ENCODE measurements at regions not wholly inside any gene's neighbourhood (a gene's known extent, or its start where the extent isn't known, plus 50 kb on each side); places are given as distances from the start of the nearest gene placed in this dataset.

DNA sequence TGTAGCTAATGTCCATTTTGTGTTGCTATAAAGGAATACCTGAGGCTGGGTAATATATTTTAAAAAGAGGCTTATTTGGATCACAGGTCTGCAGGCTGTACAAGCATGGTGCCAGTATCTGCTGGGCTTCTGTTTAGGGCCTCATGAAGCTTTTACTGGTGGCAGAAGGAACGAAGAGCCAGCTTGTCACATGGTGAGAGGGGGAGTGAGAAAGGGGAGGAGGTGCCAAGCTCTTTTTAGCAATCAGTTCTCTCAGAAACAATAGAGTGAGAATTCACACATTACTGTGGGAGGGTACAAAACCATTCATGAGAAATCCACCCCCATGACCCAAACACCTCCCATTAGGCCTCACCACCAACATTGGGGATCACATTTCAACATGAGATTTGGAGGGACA lies 340.9 kb downstream of the RASEF start:
- Histone ChIP-seq H3K27me3 (ENCODE audit: control insufficient read depth, insufficient read depth, low read length) (no peaks in the 10 kb centered on the region), H3K4me3 (ENCODE audit: low read length) (no peak overlapping the region), H3K27ac (ENCODE audit: low read depth, low read length) (no peak overlapping the region), H3K36me3 (ENCODE audit: control insufficient read depth, insufficient read depth, low read length) (no peaks in the 10 kb centered on the region), H3K9ac (ENCODE audit: low read length) (no peak overlapping the region), H3K4me1 (ENCODE audit: control insufficient read depth, insufficient read depth, low read length) (no peaks in the 10 kb centered on the region)

DNA sequence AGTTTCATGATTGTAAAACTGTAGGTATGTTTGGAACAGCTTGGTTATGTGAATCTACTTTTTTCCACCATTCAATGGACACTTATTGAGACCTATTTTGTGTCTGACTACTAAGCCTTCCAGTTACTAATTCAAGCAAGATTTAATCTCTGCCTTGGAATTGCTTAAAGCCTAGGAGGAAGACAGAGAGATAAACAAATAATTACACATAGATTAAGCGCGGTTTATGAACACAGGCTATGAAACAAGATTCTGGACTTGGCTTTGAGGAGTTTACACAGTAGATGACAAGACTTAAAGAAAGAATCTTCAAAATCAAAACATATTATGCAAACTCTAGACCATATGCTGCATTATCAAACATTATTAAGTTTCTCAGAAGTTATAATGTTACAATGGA lies 340.4 kb downstream of the RASEF start:
- Histone ChIP-seq H3K27ac (ENCODE audit: low read depth, low read length) (no peak overlapping the region), H3K4me1 (ENCODE audit: control insufficient read depth, insufficient read depth, low read length) (no peaks in the 10 kb centered on the region), H3K9ac (ENCODE audit: low read length) (no peak overlapping the region), H3K4me3 (ENCODE audit: low read length) (no peak overlapping the region), H3K36me3 (ENCODE audit: control insufficient read depth, insufficient read depth, low read length) (no peaks in the 10 kb centered on the region), H3K27me3 (ENCODE audit: control insufficient read depth, insufficient read depth, low read length) (no peaks in the 10 kb centered on the region)

DNA sequence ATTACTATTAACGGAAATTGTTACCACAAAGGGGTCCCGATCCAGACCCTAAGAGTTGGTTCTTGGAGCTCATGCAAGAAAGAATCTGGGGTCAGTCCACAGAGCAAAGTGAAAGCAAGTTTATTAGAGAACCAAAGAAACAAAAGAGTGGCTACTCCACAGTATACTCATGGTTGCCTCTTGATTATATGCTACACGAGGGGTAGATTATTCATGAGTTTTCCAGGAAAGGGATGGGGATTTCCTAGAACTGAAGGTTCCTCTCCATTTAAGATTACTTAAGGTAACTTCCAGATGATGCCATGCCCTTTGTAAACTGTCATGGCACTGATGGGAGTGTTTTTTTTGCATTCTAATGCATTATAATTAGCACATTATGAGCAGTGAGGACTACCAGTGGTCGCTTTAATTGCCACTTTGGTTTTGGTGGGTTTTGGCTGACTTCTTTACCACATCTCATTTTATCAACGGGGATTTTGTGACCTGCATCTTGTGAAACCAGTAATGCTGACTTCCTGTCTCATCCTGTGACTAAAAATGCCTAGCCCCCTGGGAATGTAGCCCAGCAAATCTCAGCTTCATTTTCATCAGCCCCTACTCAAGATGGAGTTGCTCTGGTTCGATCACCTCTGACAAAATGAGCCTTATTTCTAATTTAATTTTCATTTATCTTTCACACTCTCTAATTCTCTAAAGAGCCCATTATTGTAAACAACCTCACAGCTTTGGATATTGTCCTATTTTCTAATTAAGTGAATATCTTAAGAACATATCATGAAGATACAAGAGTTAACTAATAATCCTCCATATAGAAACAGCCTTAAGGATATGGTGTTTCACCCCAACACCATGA lies 336.3 kb downstream of the RASEF start:
- Histone ChIP-seq H3K4me3 (ENCODE audit: low read length) (no peak overlapping the region), H3K9ac (ENCODE audit: low read length) (no peak overlapping the region), H3K27me3 (ENCODE audit: control insufficient read depth, insufficient read depth, low read length) (no peaks in the 10 kb centered on the region), H3K27ac (ENCODE audit: low read depth, low read length) (no peak overlapping the region), H3K4me1 (ENCODE audit: control insufficient read depth, insufficient read depth, low read length) (no peaks in the 10 kb centered on the region), H3K36me3 (ENCODE audit: control insufficient read depth, insufficient read depth, low read length) (no peaks in the 10 kb centered on the region)

DNA sequence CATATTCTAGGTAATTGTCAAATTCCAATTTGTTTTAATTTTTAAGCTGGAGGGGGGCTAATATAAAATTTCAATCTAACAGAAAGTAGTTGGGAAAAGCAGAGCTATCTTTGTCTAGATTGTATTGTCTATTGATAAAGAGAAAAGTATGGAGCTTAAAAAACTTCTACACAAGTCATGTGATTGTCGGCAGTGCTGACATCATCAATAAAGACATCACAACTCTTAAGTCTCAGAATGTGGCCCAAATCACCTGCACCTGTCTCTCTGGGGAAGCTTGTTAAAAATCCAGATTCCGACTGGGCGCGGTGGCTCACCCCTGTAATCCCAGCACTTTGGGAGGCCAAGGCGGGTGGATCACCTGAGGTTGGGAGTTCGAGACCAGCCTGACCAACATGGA lies 333.8 kb downstream of the RASEF start:
- Histone ChIP-seq H3K36me3 (ENCODE audit: control insufficient read depth, insufficient read depth, low read length) (no peaks in the 10 kb centered on the region), H3K9ac (ENCODE audit: low read length) (no peak overlapping the region), H3K4me3 (ENCODE audit: low read length) (no peak overlapping the region), H3K4me1 (ENCODE audit: control insufficient read depth, insufficient read depth, low read length) (no peaks in the 10 kb centered on the region), H3K27me3 (ENCODE audit: control insufficient read depth, insufficient read depth, low read length) (no peaks in the 10 kb centered on the region), H3K27ac (ENCODE audit: low read depth, low read length) (no peak overlapping the region)

DNA sequence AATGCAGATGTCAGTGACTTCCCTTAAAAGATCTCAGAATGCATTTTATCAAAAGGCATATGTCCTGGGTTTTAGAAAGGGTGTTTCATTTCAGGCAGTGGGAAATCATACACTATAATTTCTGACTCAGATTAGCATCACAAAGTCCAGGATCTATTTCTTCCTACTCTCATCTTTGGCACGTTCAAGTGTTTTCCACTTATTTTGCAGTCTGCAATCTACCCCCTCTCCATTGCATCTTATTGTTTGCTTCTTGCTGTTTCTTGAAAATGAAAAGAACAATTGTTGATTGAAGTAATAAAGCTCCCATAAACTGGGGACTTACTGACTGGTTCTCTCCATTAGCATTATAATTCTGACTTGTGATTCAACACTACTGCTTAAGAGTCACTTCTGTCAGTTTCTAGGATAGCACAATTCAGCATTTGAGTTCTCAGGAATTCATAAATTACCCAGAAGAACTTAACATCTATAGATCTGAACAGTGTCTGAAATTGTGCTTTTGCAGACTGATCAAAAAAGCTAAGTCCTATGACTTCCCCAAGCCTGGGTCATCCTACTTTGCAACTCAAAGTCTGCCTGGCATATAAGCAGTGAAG lies 332.9 kb downstream of the RASEF start:
- no peaks in the 10 kb centered on the region for H3K4me1 ChIP-seq (ENCODE audit: control insufficient read depth, insufficient read depth, low read length)
- no peaks in the 10 kb centered on the region for H3K36me3 ChIP-seq (ENCODE audit: control insufficient read depth, insufficient read depth, low read length)
- H3K27me3 ChIP-seq (ENCODE audit: control insufficient read depth, insufficient read depth, low read length): no peaks in the 10 kb centered on the region
- no peak overlapping the region for H3K4me3 ChIP-seq (ENCODE audit: low read length)
- H3K27ac ChIP-seq (ENCODE audit: low read depth, low read length): no peak overlapping the region
- no peak overlapping the region for H3K9ac ChIP-seq (ENCODE audit: low read length)

DNA sequence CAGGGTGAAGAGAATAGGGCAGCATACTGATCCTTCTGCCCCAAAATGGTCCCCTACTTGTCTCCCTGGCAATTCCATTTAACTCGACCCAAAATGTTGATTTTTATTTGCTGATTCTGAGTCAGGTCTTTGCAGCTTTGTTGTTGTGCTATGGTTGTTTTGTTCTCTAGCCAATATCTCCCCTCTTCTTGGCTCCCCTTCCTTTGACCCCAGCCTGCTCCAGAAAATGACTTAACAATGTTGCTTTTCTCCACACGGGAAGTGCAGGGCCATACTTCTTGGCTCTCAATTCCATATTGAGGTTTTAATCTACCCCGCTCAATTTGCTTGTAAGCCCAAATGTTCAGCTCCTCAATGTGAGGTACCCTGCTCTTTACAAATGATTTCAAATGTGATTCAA lies 330.0 kb downstream of the RASEF start:
- no peaks in the 10 kb centered on the region for H3K27me3 ChIP-seq (ENCODE audit: control insufficient read depth, insufficient read depth, low read length)
- H3K4me1 ChIP-seq (ENCODE audit: control insufficient read depth, insufficient read depth, low read length): no peaks in the 10 kb centered on the region
- no peaks in the 10 kb centered on the region for H3K36me3 ChIP-seq (ENCODE audit: control insufficient read depth, insufficient read depth, low read length)
- H3K4me3 ChIP-seq (ENCODE audit: low read length): no peak overlapping the region
- H3K9ac ChIP-seq (ENCODE audit: low read length): no peak overlapping the region
- no peak overlapping the region for H3K27ac ChIP-seq (ENCODE audit: low read depth, low read length)

DNA sequence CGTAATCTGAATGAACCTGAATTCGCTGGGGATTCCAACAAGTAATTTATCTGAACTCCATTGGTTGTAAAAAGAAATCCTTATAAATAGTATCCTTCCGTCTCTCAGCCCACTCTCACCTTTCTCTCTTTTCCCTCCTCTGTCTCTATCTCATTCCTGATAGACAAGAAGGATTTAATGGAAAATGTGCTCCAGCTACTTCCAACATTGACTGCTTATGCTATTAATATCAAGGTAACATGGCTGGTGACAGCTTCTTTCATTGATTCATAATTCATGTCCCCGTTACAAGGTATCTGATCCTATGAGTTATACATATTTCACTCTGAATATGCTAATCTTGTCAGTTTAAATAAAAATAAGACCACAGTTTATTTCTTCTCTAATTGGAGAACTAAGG lies 326.8 kb downstream of the RASEF start:
- no peaks in the 10 kb centered on the region for H3K27me3 ChIP-seq (ENCODE audit: control insufficient read depth, insufficient read depth, low read length)
- H3K4me3 ChIP-seq (ENCODE audit: low read length): no peak overlapping the region
- no peaks in the 10 kb centered on the region for H3K4me1 ChIP-seq (ENCODE audit: control insufficient read depth, insufficient read depth, low read length)
- no peak overlapping the region for H3K27ac ChIP-seq (ENCODE audit: low read depth, low read length)
- H3K9ac ChIP-seq (ENCODE audit: low read length): no peak overlapping the region
- no peaks in the 10 kb centered on the region for H3K36me3 ChIP-seq (ENCODE audit: control insufficient read depth, insufficient read depth, low read length)

DNA sequence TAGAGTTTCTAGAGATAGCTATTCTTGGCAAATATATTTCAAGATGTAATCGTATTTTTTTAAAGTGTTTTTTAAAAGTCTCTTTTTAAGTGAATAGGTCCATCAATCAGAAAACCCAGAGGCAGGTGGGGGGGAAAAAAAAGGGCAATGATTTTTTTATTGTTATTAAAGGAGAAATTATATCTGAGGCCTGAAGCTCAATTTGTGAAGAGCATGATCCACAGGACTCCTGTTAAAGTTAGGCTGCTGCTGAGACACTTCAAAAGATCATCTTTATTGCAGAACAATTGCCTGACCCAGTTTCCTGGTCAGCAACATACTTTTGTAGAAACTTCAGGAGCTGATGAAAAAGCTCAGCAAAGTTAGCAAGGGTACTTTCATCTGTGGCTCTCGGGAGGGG lies 326.2 kb downstream of the RASEF start:
- H3K27ac ChIP-seq (ENCODE audit: low read depth, low read length): no peak overlapping the region
- H3K36me3 ChIP-seq (ENCODE audit: control insufficient read depth, insufficient read depth, low read length): no peaks in the 10 kb centered on the region
- H3K27me3 ChIP-seq (ENCODE audit: control insufficient read depth, insufficient read depth, low read length): no peaks in the 10 kb centered on the region
- no peak overlapping the region for H3K4me3 ChIP-seq (ENCODE audit: low read length)
- no peaks in the 10 kb centered on the region for H3K4me1 ChIP-seq (ENCODE audit: control insufficient read depth, insufficient read depth, low read length)
- no peak overlapping the region for H3K9ac ChIP-seq (ENCODE audit: low read length)

DNA sequence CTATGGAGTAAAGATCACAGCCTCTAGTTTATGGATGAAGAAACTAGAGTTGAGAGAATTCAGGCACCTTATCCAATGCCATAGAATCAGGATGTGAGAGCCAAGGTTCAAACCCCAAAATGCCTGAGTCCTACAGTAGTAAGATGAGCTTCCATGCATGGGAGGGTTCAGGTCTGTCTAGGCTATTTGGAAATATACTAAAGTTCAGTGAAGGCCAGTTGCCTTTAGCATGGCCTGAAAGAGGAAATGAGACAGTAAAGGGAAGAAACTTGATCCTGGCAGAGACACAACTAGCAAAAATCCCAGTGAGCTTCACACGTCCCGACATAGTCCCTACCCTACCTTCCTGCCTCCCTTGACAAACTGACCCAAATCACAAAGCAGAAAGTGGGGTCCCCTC lies 317.0 kb downstream of the RASEF start:
- no peaks in the 10 kb centered on the region for H3K36me3 ChIP-seq (ENCODE audit: control insufficient read depth, insufficient read depth, low read length)
- no peaks in the 10 kb centered on the region for H3K27me3 ChIP-seq (ENCODE audit: control insufficient read depth, insufficient read depth, low read length)
- no peak overlapping the region for H3K27ac ChIP-seq (ENCODE audit: low read depth, low read length)
- no peak overlapping the region for H3K9ac ChIP-seq (ENCODE audit: low read length)
- no peak overlapping the region for H3K4me3 ChIP-seq (ENCODE audit: low read length)
- H3K4me1 ChIP-seq (ENCODE audit: control insufficient read depth, insufficient read depth, low read length): no peaks in the 10 kb centered on the region

DNA sequence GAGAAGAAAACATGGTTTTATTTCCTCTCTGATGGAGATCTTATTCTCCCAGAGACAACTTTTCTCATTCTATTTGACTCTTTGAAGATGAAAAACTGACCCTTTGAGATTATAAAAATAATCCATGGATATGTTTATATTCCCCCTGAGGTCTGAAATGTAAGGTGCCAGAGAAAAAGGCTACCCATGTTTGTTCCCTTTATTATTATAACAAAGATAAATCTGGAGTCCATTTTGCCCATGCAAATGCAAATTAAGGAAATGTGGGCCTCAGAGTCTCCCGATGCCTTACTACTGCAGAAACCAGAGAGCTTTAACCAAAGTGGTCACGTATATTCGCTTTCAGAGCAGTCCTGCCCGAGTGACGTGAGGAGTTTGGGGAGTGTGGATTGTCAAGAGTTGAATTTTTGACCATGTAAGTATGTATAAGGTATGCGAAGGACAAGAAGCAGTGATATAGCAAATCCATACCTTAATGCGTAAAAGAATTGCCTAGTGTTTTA lies 312.5 kb downstream of the RASEF start:
- Histone ChIP-seq H3K36me3 (ENCODE audit: control insufficient read depth, insufficient read depth, low read length) (no peaks in the 10 kb centered on the region), H3K9ac (ENCODE audit: low read length) (no peak overlapping the region), H3K27ac (ENCODE audit: low read depth, low read length) (no peak overlapping the region), H3K27me3 (ENCODE audit: control insufficient read depth, insufficient read depth, low read length) (no peaks in the 10 kb centered on the region), H3K4me1 (ENCODE audit: control insufficient read depth, insufficient read depth, low read length) (no peaks in the 10 kb centered on the region), H3K4me3 (ENCODE audit: low read length) (no peak overlapping the region)

DNA sequence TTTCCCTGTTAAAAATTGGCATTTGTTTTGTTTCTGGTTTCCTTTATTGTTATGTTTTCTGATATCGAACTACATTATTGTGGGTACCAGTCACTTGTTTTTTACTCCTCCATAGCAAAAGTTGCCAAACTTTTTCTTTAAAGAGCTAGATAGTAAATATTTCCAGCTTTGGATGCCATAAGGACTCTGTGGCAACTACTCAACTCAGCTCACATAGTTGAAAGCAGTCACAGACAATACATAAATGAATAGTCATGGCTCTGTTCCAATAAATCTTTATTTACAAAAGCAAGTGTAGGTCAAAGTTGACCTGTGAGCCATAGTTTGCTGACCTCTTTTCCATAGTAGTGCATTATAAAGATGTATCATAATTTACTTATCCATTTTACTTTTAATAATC lies 305.0 kb downstream of the RASEF start:
- no peak overlapping the region for H3K9ac ChIP-seq (ENCODE audit: low read length)
- no peak overlapping the region for H3K27ac ChIP-seq (ENCODE audit: low read depth, low read length)

DNA sequence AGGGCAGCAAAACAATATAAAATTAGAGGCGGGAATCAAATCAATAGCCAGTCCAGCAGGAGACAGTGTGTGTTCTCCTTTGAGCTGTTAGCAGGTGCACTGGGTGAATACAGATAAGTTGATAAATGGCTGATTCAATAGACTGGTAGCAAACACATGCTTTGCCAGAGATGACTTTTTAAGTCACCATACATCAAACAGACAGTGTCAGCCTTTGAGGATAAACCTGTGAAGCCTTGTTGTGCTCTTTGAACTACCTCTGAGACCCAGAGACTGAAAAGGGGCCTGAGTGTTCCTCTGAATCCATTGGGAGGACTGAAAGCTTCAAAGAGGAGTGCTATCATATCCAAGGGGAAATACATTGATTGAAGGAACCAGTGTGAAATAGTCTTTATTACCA lies 301.9 kb downstream of the RASEF start:
- no peak overlapping the region for H3K4me3 ChIP-seq (ENCODE audit: low read length)
- no peak overlapping the region for H3K27ac ChIP-seq (ENCODE audit: low read depth, low read length)
- H3K27me3 ChIP-seq (ENCODE audit: control insufficient read depth, insufficient read depth, low read length): no peaks in the 10 kb centered on the region

More for the DNA sequence above, 305.0 kb downstream of the RASEF start:
- Histone ChIP-seq H3K4me1 (ENCODE audit: control insufficient read depth, insufficient read depth, low read length) (no peaks in the 10 kb centered on the region), H3K36me3 (ENCODE audit: control insufficient read depth, insufficient read depth, low read length) (no peaks in the 10 kb centered on the region), H3K4me3 (ENCODE audit: low read length) (no peak overlapping the region), H3K27me3 (ENCODE audit: control insufficient read depth, insufficient read depth, low read length) (no peaks in the 10 kb centered on the region)

DNA sequence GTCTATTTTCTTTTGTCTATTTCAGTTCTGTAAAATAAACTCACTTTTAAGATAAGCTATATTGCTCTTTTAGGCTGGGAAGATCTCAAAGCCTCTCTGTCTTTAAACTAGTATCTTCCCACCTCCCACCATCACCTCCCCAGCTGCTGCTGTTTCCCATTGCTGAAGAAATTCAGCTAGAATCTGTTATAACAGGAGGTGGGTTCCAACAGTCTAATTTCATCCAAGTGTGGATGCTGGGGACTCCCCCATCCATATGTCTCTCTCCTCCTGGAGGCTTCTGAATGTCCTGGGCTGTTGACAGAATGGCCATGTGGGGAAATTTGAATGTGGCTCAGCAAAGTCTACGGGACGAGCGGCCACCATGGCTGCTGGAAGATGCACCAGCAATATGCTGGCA lies 301.0 kb downstream of the RASEF start:
- Histone ChIP-seq H3K27ac (ENCODE audit: low read depth, low read length) (no peak overlapping the region), H3K4me3 (ENCODE audit: low read length) (no peak overlapping the region), H3K36me3 (ENCODE audit: control insufficient read depth, insufficient read depth, low read length) (no peaks in the 10 kb centered on the region), H3K9ac (ENCODE audit: low read length) (no peak overlapping the region), H3K4me1 (ENCODE audit: control insufficient read depth, insufficient read depth, low read length) (no peaks in the 10 kb centered on the region), H3K27me3 (ENCODE audit: control insufficient read depth, insufficient read depth, low read length) (no peaks in the 10 kb centered on the region)

More for the DNA sequence above, 301.9 kb downstream of the RASEF start:
- H3K9ac ChIP-seq (ENCODE audit: low read length): no peak overlapping the region
- H3K36me3 ChIP-seq (ENCODE audit: control insufficient read depth, insufficient read depth, low read length): no peaks in the 10 kb centered on the region
- H3K4me1 ChIP-seq (ENCODE audit: control insufficient read depth, insufficient read depth, low read length): no peaks in the 10 kb centered on the region

All from rectal smooth muscle tissue (tissue), 1 donor.